HG03025 (cell line): ENCODE measurements at regions not wholly inside any gene's neighbourhood (a gene's known extent, or its start where the extent isn't known, plus 50 kb on each side); places are given as distances from the start of the nearest gene placed in this dataset.

Source experiments
- ATAC-seq: cut with Tn5 transposase; IDR thresholded peaks from one replicate; pipeline ENCODE4 v1.9.1; 2021; ENCODE audit warnings: mild to moderate bottlenecking, moderate library complexity; ENCODE audit not compliant: unreplicated experiment, low FRiP score

GRCh38 chr11:110764485-110764884, 52.2 kb upstream of the ARHGAP20 start:
- ATAC-seq: no peak

- no peak for ATAC-seq
Observed at GRCh38 chr11:110763249-110764011, 51.2 kb upstream of the ARHGAP20 start.

GRCh38 chr11:110762590-110762989, 50.4 kb upstream of the ARHGAP20 start:
- ATAC-seq: no peak
